HG03521 (cell line): ENCODE measurements at regions not wholly inside any gene's neighbourhood (a gene's known extent, or its start where the extent isn't known, plus 50 kb on each side); places are given as distances from the start of the nearest gene placed in this dataset.
"Not testable (repeated sequence)": the region's sequence is repeated elsewhere in the genome, so short reads cannot be mapped to it uniquely, and the experiment has no call there.

Experiments
- ATAC-seq: cut with Tn5 transposase; IDR thresholded peaks from one replicate; pipeline ENCODE4 v1.9.1; 2021; ENCODE audit warnings: mild to moderate bottlenecking, moderate library complexity; ENCODE audit not compliant: unreplicated experiment

DNA sequence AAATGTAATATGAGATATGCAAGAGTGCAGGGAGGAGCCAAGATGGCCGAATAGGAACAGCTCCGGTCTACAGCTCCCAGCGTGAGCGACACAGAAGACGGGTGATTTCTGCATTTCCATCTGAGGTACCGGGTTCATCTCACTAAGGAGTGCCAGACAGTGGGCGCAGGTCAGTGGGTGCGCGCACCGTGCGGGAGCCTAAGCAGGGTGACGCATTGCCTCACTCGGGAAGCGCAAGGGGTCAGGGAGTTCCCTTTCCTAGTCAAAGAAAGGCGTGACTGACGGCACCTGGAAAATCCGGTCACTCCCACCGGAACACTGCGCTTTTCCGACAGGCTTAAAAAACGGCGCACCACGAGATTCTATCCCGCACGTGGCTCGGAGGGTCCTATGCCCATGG is 359.2 kb upstream of the TYRP1 start:
- ATAC-seq, result not testable (repeated sequence)

DNA sequence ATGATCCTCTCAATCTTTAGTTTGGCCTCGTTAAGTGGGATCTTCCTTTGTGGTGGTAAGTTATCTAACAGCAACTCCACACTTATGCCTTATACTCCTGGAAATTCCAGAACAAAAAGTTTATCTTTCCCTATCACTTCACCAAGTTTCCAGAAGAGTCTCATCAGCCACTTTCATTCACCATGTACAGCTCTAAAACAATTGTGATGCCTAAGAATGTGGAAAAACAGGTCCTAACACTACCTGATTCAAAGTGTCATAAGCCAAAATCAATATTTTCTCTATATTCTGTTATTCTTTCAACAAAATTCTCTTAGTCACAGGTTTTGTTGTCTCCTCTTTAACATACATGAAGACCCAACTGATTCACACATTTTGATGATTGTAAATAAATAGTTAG is 342.4 kb upstream of the TYRP1 start:
- no peak for ATAC-seq

- no peak for ATAC-seq
Observed at GRCh38 chr9:12351293-12352044, 341.7 kb upstream of the TYRP1 start.

DNA sequence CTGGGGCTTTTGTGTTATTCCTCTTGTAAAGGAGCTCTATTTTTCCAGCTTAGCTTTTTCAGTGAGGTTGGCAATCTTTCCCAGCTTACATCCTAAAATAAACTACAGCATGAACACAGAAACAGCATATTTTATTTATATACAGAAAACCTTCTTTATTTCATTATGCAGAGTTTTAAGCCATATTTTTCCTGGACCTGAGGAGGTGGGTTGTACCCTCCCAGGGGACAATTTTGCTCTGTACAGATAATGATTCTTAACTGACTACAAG is 341.2 kb upstream of the TYRP1 start:
- ATAC-seq, result no peak

- ATAC-seq, result no peak
Observed at GRCh38 chr9:12363439-12363838, 329.7 kb upstream of the TYRP1 start.

DNA sequence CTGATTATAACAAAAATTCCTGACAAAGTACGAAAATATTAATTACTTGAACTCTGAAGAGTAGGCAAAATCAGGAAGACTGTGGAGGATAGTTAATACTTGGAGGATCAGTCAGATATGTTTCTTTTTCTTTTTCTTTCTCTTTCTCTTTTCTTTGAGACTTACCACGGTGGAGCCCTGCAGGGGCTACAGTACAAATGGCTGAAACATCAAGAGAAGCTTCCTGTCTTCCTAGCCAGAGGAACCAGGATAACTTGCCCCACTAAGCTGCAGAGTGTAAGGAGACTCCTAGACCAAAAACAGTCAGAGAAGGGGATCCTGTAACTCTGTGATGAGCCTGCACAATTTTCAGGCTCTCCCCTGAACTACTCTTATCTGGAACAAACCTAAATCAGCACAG is 324.6 kb upstream of the TYRP1 start:
- ATAC-seq, result no peak

GRCh38 chr9:12391839-12392509 is 301.2 kb upstream of the TYRP1 start:
- no peak for ATAC-seq

DNA sequence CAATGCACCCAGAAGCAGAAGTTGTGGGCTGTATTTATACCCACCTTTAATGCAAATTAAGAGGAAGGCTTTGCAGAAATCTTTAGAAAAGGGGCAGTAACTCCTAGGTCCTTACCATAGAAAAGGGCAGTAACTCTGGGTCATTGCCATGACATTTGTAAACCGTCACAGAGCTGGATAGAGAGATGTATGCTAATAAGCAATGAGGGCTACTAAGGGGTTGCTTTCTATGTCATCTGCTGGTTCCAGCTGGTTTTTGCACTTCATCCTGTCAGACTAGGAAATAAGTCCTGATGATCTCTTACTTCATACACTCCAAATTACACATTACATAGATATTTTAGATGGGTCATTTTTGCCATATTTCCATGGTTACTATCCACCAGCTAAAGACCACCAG is 299.1 kb upstream of the TYRP1 start:
- ATAC-seq, result no peak

GRCh38 chr9:12403721-12404120 is 289.5 kb upstream of the TYRP1 start:
- ATAC-seq, result no peak

DNA sequence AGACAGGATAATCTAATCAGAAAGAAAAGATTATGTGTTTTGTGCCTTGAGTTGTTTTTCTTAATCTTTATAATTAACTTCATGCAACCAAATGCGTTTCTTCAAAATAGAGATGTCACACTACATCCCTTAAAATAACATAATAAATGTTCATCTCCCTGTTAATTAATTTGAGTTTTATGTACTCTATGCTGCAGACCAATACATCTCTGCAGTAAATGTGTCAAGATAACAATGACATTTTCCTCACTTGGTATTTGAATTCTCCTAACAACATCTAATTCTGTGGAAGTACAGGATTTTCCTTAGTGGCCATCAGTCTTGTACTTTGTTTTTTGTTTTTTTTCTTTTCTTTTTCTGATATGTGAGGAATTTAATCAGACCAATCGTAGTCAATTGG is 279.2 kb upstream of the TYRP1 start:
- ATAC-seq, result no peak

- no peak for ATAC-seq
Observed at GRCh38 chr9:12414514-12414913, 278.7 kb upstream of the TYRP1 start.

DNA sequence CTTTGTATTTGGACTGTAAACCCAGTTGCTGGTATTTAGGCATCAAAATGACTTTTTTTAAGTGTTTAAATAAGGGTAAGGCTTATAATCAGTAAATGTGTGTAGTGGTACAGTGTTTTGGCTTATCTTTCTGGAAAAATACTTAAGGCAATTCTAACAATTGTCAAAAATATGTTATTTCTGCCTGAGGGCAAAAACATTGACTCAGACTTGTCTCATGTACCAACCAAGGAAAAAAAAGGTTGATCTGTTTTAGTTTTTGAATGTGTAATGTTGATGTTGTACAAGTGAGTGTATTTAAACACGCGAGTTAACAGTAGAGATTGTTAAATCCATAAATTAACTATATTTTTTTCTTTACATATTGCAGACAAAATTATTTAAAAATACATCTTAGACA is 277.8 kb upstream of the TYRP1 start:
- ATAC-seq, result no peak

GRCh38 chr9:12416716-12417115 is 276.5 kb upstream of the TYRP1 start:
- no peak for ATAC-seq

- no peak for ATAC-seq
Observed at GRCh38 chr9:12424243-12424642, 268.9 kb upstream of the TYRP1 start.

DNA sequence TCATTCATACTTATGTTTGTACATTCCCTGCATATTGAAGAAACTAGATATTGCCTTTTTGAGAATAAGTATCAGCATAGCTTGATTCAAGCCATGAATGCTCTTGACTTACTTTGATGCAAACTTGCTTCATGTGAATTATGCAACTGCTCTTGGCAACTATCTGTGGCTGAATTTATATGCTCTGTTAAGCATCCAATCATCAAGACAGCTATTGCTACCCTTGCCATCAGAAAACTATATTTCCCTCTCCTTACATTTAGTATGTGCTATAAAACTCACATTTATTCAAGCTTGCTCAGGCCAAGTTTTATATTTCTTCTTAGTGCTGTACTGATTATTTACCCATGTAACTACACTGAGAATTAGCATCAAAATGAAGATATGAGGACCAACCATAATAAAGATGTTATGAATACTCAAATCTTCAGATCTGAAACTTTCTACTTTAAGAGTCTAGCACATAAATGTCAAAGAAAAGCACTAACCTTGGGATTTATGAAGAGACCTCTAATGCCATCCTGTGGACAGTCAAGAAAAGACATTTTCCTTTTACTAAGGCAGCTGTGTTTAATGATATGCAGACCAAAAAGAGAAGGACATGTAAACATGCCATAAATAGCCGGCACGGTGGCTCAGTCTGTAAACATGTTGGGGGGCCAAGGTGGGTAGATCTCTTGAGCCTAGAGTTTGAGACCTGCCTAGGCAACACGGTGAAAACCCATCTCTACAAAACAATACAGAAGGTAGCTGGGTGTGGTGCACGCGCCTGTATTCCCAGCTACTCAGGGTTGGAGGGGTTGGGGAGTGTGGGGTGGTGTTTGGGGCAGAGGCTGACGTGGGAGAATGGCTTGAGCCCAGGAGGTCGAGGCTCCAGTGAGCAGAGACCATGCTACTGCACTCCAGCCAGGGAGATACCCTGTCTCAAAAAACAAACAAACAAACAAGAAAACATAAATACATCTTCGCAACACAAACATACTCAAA is 267.0 kb upstream of the TYRP1 start:
- ATAC-seq, result no peak

DNA sequence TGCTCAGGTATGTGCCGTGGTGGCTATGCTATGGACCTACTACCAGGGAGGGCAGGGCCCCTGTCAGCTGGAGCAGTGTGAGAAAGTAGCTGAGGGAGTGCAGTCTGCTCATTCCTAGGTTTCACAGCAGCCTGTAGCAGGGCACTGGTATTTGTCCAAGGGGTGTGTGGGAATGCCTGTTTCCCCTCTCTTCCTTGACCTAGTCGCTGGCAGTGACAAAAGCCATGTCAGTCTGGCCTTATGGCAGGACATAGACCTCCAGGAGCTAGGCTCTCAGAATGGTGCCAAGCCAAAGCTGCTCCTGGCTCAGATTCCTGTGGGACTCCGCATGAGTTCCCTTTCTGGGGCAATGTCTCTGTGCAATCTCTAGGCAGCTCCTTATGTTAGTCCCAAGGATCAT is 253.9 kb upstream of the TYRP1 start:
- ATAC-seq, result no peak

DNA sequence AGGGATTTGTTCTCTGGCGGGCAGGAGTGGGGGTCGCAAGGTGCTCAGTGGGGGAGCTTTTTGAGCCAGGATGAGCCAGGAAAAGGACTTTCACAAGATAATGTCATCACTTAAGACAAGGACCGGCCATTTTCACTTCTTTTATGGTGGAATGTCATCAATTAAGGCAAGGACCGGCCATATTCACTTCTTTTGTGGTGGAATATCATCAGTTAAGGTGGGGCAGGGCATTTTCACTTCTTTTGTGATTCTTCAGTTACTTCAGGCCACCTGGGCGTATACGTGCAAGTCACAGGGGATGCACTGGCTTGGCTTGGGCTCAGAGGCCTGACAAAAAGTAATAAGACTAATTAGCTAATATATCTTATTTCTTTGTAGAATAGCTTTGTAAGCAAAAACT is 252.1 kb upstream of the TYRP1 start:
- not testable (repeated sequence) for ATAC-seq

- ATAC-seq, result no peak
Observed at GRCh38 chr9:12441506-12441905, 251.7 kb upstream of the TYRP1 start.

DNA sequence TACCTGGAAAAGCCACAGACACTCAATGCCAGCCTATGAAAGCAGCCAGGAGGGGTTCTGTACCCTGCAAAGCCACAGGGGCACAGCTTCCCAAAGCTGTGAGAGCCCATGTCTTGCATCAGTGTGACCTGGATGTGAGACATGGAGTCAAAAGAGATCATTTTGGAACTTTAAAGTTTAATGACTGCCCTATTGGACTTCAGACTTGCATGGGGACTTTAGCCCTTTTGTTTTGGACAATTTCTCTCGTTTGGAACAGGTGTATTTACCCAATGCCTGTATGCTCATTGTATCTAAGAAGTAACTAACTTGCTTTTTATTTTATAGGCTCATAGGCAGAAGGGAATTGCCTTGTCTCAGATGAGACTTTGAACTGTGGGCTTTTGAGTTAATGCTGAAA is 244.9 kb upstream of the TYRP1 start:
- ATAC-seq, result no peak

DNA sequence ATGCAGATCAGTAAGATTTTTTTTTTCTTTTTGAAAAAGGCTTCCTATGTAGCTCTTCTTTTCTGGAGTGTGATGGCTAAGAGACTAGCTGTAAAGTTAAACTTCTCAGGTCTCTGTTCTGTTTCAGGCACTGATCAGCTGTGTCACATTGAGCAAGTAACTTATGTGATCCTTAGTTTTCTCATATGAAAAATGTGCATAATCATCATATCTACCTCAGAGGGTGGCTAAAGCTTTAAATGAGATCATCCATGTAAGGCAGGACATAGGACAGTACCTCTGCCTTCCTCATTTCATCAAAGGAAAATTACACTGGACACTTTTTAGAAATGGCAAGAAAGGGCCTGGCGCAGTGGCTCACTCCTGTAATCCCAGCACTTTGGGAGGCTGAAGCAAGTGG is 235.9 kb upstream of the TYRP1 start:
- no peak for ATAC-seq

- ATAC-seq, result no peak
Observed at GRCh38 chr9:12461763-12462460, 231.3 kb upstream of the TYRP1 start.
